AG09319 (cell line): ENCODE measurements at regions not wholly inside any gene's neighbourhood (a gene's known extent, or its start where the extent isn't known, plus 50 kb on each side); places are given as distances from the start of the nearest gene placed in this dataset.
"Not testable (repeated sequence)": the region's sequence is repeated elsewhere in the genome, so short reads cannot be mapped to it uniquely, and the experiment has no call there.

Experiments used
- DNase-seq: peaks from one replicate; pipeline ENCODE4 v3.0.0-alpha.2; 2010; ENCODE audit warnings: low read depth; ENCODE audit errors: extremely low read depth
- CTCF ChIP-seq: IDR thresholded peaks from 2 replicates; pipeline ENCODE4 v1.5.1; 2011; ENCODE audit warnings: low read depth, mild to moderate bottlenecking, inconsistent platforms, low read length, moderate library complexity

- not testable (repeated sequence) for DNase-seq
- peak; percentile 27 for TF ChIP-seq CTCF
These were observed 344.7 kb upstream of the CLEC14A start for GRCh38 chr14:38600572-38600971.

- no peak for TF ChIP-seq CTCF
- no peak for DNase-seq
These were observed 337.6 kb upstream of the CLEC14A start for GRCh38 chr14:38593476-38593875.

- no peak for TF ChIP-seq CTCF
- DNase-seq, result no peak
These were observed 337.0 kb upstream of the CLEC14A start for GRCh38 chr14:38592764-38593442.

- DNase-seq, result no peak
- no peak for TF ChIP-seq CTCF
These were observed 334.0 kb upstream of the CLEC14A start for GRCh38 chr14:38589747-38590350.

GRCh38 chr14:38583471-38583870 is 327.6 kb upstream of the CLEC14A start:
- no peak for TF ChIP-seq CTCF
- no peak for DNase-seq

GRCh38 chr14:38578278-38578681 is 322.4 kb upstream of the CLEC14A start:
- no peak for TF ChIP-seq CTCF
- no peak for DNase-seq

- TF ChIP-seq CTCF, result no peak
These were observed 311.8 kb upstream of the CLEC14A start for GRCh38 chr14:38567703-38568102.

More at GRCh38 chr14:38567703-38568102, 311.8 kb upstream of the CLEC14A start:
- DNase-seq, result no peak
